HPDE6-E6E7 (cell line): ENCODE measurements at regions not wholly inside any gene's neighbourhood (a gene's known extent, or its start where the extent isn't known, plus 50 kb on each side); places are given as distances from the start of the nearest gene placed in this dataset.

Source experiments
- DNase-seq: peaks from one replicate; pipeline ENCODE4 v3.0.0; 2011; ENCODE audit warnings: missing footprints; ENCODE audit errors: extremely low spot score

GRCh38 chr1:81392526-81393226 is 408.1 kb upstream of the ADGRL2 start:
- DNase-seq, result no peak

DNA sequence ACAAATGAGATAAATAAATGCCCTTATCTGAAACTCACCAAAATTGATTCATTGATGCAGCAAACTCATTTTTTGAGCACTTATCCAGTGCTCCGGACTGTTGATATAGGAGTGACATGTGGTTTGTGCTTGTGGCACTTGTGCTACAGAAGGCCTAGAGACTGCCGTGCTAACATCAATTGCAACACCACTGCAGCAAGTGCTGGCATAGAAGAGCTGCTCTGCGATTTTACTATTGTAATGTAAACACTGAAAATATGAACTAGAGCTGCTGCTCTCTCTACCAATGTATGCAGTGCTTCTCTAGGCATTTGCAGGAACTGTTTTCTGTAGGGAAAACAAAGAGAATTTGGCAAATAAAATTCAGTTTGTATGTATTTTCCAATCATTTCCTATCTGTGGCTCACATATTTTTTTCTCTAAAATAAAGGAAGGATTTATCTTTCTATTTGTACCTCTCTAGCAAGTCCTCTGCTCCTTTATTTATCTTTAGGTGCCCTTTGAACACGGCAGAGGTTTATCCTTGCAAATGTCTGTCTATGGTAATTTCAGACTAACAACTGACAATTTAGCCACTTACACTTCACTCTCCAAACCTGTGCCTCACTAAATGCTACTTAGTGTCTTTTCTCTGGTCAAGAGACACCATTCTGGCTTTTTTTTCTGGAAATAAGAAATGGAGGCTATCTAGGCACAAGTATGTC is 409.5 kb upstream of the ADGRL2 start:
- DNase-seq, result no peak

GRCh38 chr1:81388435-81388834 is 412.3 kb upstream of the ADGRL2 start:
- DNase-seq, result no peak

DNA sequence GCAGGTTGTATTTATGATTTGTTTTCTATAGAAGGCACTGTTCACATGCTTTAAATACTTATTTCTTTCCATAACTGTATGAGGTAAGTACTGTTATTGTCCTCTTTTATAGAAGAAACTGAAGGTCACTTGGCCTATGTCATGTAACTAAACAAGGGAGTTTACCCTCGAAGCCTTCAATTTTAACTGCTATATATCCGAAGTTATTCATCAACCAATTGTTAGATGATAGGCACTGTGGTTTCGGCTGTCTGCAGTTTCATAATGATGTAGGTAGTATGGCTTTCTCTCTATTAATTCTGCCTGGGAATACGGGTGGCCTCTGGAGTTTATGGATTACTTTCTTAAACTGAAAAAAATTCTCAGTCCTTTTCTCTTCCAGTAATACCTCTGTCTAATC is 413.3 kb upstream of the ADGRL2 start:
- no peak for DNase-seq

DNA sequence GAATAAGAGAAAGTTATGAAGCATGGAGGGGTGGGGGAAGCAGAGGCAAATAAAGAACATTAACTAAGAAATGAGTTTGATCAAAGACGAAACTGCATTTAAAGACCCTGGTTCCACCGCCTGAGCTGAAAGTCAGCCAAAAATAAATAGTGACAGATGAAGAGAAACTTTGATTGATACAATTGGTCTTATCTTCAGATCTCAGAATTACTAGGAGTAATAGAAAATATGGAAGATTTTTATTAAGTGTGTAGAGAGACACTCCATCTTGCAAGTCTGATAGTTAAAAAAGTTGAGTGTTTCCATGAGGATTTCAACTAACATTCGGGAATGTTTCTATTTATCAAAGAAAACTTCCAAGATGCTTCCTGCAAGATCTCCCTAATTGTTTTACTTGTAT is 418.2 kb upstream of the ADGRL2 start:
- no peak for DNase-seq

- DNase-seq, result no peak
Measured at GRCh38 chr1:81381881-81382280, 418.9 kb upstream of the ADGRL2 start.

DNA sequence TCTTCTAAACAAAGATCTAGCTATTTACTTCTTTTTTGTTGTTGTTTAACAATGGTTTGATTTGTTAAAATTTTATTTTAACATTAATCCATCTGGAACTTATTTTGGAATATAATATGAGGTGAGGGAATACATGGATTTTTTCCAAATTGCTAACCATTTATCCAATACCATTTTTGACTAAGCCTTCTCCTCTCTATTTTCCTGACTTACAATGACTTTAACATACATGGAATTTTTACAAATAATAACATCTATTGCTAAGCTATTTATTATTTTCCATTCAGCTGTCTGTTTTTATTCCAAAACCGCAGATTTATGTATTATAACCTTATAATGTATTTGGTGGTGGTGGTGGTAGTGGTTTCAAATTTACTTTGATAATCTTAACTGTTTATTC is 420.3 kb upstream of the ADGRL2 start:
- no peak for DNase-seq

DNA sequence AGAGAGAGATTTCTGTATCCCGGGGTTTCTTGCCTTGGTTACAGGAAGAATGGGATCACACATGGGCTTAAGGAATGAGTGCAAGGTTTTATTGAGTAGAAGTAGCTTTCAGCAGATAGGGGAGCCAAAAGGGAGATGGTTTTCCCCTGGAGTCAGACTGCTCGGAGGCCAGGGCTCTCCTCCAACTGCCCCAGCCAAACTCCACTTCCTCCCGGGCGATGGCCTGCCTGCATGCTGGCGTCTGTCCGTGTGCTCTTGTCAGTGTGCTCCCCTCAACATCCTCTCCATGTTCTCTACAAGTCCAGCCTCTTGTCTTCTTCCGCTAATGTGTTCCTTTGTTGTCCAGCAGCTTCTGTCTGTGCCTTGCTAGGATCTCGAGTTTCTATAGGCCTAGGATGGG is 421.3 kb upstream of the ADGRL2 start:
- DNase-seq, result no peak

- no peak for DNase-seq
Measured at GRCh38 chr1:81377406-81377805, 423.3 kb upstream of the ADGRL2 start.

- no peak for DNase-seq
Measured at GRCh38 chr1:81375884-81376548, 424.7 kb upstream of the ADGRL2 start.

DNA sequence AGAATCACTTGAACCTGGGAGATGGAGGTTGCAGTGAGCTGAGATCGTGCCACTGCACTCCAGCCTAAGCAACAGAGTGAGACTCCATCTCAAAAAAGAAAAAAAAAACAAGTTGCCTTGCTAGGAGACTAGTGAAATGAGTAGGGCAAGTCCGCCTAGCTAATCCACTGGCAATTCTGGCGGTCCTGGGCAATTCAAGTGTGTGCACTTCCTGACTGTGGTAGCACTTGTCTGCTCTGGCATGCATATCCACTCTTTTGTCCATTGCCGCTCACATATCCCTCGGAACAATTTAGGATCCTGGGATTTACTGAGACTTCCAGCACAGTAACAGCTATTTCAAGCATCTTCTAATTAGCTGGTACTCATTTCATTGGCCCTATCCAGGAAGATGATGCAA is 426.3 kb upstream of the ADGRL2 start:
- DNase-seq, result no peak

DNA sequence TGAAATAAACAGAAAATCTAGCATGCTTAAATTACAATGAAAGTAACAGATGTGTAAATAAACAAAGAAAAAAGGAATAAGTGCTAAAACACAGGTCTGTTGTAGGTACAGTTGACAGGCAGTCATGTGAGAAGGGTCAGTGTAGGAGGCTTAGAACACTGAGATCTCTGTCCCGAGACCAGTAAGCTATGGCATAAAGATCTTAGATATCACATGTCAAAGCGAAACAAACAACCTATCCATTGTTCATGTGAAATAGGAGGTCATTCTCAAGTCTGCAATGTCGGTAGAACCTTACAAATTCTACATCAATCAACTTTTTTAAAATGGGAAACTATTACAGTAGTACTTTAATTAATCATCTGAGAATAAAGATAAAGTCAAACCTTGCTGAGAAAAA is 428.9 kb upstream of the ADGRL2 start:
- no peak for DNase-seq

GRCh38 chr1:81369833-81370232 is 430.9 kb upstream of the ADGRL2 start:
- DNase-seq, result no peak

DNA sequence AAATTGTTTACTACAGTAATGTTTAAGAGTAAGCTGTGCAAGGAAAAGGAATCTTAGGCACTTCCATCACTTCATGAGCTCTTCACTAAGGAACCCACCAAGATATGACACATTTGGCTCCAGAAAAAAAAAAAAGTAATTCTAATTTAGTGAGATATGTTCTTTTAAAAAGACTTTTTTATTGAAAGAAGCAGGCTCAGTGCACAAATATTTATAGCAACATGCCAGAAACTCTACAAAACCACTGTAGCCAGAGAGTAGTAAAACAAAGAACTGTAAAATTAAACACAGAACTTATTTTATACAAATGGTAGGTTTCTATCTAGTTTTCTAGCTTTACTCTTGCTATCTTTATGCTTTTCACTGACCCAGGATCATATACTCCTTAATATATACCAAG is 434.6 kb upstream of the ADGRL2 start:
- no peak for DNase-seq

GRCh38 chr1:81364088-81364487 is 436.6 kb upstream of the ADGRL2 start:
- DNase-seq, result no peak

DNA sequence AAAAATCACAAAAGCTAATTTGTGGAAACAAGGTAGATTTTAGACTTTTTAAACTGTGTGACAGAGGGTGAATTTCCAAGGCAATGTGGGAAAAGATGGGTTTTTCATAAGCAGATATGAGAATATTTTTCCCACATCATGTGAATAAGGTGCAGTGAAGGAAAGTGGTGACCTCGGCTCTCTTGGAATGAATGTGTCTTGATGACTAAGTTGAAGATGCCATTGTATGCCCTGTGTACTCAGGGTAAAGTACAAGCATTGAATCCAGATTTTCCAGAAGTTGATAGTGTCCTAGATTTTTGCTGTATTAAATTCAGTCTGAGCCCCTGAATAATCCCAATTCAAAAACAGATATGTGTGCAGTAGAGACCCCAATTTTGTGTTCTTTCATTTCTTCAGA is 442.6 kb upstream of the ADGRL2 start:
- no peak for DNase-seq

GRCh38 chr1:81351864-81352263 is 448.9 kb upstream of the ADGRL2 start:
- no peak for DNase-seq

- DNase-seq, result no peak
Measured at GRCh38 chr1:81349194-81349965, 451.4 kb upstream of the ADGRL2 start.

- DNase-seq, result no peak
Measured at GRCh38 chr1:81345110-81345509, 455.6 kb upstream of the ADGRL2 start.

- DNase-seq, result no peak
Measured at GRCh38 chr1:81340239-81340638, 460.5 kb upstream of the ADGRL2 start.

GRCh38 chr1:81337226-81337625 is 463.5 kb upstream of the ADGRL2 start:
- no peak for DNase-seq

DNA sequence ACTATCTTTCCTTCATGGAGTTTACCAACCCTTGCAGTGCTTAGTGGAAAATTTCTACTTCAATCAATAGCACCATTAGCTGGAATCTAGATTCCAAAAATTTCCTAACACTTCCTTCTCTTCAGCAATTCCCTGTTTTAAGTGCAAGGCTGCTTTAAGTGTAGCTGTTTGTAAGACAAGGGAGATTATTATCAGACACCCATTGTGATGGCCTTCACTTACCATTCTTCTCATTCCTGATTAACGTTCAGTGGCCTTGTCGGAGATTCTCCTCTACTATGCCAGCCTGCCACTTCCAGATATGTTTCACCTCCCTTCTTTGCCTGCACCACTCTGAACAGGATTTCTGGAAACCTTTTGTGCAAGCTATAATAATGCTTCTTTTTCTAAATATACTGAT is 464.9 kb upstream of the ADGRL2 start:
- no peak for DNase-seq
